HG03045 (cell line): ENCODE measurements at regions not wholly inside any gene's neighbourhood (a gene's known extent, or its start where the extent isn't known, plus 50 kb on each side); places are given as distances from the start of the nearest gene placed in this dataset.
"Not testable (repeated sequence)": the region's sequence is repeated elsewhere in the genome, so short reads cannot be mapped to it uniquely, and the experiment has no call there.

Experiments used
- ATAC-seq: cut with Tn5 transposase; IDR thresholded peaks from one replicate; pipeline ENCODE4 v1.9.1; 2021; ENCODE audit warnings: mild to moderate bottlenecking, moderate library complexity; ENCODE audit not compliant: unreplicated experiment

DNA sequence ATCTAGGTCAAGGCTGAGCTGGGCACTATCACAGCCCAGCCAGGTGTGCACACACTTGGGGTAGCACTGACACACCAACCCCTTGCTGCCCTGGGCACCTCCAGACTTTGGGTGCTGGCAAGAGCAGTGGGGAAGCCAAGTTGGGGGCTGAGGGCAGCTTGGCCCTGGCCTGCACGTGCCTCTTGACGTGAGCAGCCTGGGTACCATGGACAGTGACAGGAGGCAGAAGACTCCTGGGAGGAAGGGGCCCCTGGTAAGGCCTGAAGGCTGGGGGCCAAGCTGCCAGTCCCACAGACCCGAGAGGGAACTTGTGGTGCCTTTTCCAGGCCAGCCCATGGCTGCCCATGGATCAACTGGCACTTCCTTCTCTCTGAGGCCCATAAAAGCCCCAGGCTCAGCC is 124.1 kb upstream of the SFSWAP start:
- ATAC-seq: no peak

DNA sequence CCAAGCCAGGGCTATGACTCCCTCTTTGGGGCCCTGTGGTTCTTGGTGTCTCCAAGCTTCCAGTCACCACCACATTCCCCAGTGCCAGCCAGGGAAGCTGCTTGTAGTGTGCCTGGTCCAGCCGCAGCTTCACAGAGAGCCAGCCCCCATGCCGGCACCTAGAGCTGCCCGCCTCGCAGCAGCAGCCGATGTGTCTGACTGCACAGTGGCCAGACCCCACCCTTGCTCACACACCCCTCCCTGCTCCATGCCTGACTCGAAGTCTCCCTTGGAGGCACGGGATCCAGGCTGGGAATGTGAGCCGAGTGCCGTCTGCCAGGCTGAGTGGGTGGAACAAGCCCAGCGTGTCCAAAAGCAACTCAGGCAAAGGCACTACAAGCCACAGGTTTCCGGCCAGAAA is 123.3 kb upstream of the SFSWAP start:
- no peak for ATAC-seq

DNA sequence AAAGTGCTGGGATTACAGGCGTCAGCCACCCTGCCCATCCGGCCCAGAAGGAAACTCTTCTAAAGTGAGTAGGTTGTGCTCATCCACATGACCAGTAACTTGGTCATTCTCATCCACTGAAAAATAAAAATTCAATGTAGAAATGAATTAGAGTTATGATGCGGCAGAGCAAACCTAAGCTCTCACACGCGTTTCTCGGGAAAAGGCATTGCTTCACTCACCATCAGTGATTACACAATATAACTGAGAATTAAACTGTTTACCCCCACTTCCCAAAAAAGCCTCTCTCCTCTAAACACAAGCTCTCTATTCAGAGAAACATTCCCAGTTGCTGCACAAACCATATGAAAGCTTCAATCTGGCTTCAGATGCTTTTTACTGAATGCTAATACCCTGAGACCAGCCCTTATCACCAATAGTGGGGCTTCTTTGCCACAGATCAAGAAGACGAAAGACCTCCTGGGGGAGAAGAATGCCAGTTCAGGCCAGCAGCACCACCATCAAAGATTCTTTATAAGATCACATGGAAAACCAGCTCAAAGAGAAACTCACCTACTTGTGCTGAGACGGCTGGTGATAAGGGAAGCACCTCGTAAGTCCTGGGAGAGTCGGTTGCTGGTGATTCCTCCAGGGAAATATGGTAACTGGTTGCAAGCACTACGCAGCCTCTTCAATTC is 121.5 kb upstream of the SFSWAP start:
- no peak for ATAC-seq

DNA sequence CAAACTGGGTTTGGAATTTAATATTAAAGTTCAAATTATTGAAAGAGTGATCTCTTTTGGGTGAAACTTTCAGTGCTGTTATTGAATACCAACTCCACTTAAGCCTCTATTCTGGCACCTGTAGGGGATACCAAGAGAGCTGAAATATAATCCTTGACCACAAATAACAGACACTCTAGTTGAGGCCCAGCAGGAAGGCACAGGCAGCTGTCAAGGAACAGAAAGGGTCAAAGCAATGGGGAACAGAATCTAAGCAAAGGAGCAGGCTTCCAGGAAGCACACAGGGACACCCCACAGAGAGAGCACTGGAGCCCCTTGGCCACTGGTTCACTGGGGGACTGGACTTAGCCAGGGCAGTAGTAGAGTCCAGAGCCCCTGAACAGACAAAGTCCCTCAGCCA is 120.9 kb upstream of the SFSWAP start:
- no peak for ATAC-seq

DNA sequence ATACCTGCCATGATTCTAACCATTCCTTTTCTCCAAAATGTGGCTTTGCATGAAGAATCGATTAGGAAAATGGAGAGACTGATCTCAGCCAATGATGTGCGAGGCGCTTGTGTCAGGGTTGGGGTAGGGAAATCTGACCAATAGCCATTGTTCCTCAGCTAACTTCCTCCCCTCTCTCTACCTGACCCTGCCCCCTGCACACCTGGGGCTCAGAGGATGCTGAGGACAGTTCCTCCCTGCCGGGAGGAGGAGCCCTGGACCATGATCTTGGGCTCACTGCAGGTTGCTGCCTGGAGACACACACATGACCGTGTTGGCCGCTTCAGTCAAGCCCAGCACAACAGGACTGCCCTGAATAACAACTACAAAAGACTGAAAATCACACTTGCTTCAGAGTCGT is 119.8 kb upstream of the SFSWAP start:
- no peak for ATAC-seq

DNA sequence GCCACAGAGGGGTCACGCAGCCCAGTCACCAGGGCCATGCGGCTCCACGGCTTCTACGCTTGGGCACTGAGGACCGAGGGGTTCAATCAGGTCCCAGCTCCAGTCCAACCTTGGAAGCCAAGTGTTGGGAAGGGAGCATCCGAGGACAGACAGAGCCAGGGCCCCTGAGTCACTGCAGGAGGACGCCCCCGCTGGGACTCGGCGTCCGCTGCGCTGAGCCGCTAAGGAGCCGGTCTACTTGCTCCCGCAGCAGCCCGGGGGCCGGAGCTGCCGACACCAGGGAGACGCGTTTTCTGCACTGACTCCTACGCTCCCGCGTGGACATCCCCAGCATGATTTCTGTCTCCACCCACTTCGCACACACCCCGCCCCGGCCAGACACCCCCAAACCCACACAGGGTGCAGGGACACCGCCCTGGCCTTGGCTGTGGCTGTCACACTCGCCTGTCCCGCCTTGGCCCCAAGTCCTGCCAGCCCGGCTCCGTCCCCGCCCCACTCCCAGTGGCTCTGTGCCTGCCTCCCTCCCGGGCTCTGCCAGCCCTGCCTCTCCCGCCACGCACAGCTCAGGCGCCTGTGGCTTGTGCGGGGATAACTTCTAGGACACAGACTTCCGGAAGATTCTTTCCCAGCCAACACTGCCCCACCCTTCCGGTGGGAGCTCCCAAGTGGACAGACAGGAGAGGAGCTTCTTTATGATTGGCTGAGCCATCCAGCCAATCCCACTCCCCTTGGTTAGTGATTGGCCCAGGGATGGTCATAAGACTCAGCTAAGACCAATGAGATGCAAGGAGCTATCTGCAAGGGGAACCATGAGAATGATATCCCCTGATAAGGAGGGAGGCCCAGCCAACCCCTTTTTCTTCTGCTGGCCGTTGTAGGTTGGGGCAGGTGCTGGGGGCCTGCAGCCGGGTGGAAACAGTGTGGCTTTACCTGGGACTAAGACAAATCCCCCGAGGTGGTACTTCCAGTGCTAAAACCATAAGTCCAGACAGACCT is 118.9 kb upstream of the SFSWAP start:
- no peak for ATAC-seq

DNA sequence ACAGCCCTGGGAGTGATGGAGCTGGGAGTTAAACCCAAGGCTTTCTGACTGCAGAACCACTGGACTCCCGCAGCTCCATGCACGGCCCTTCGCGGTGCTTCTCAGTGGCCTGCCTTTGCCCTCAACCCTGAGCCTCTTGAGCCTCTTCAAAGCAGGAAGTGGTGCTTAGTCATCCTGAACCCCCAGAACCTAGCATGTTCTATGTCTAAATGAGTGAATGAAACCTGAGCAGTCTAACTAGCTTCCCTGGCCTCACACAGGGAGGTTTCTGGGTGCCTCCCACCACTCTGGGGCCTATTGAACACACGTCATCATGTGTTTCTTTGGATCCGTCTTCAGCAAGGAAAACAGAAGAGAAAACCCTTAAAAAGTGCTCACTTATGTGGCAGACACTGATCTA is 117.9 kb upstream of the SFSWAP start:
- peak; percentile 83 for ATAC-seq

DNA sequence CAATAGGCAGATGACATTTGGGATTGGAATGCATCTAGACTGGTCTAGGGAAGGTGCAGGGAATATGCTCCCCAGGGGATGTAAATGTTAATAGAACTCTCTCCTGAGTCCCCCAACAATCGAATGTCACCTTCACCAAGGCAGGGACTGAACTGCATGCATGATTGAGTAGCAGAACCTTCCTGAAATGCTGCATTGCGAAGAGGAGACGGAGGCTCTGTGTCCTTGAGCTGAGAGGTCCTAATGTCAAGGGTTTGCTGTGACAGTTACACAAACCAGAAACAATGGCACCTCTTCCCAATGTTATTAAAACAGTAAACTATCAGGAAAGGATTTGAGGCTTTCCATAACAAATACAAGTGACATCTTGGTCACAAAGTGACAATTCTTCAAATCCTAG is 117.5 kb upstream of the SFSWAP start:
- no peak for ATAC-seq

DNA sequence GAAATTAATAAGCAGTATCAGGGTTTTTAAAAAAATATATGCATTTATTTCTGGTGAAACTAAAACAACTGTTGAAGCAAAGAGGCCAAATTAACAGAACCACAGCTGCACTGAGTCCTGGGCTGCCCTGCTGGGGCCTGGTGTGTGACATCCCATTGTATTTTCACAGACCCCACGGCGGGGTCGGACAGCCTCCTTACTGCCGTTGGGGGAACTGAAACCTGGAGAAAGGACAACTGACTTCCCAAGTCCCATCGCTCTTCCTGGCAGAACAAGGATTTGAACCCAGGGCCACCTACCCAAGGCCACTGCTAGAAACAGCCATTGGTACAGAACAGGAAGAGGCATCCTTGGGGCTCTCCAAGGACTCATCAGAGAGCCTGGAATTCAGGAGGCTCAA is 114.8 kb upstream of the SFSWAP start:
- no peak for ATAC-seq

DNA sequence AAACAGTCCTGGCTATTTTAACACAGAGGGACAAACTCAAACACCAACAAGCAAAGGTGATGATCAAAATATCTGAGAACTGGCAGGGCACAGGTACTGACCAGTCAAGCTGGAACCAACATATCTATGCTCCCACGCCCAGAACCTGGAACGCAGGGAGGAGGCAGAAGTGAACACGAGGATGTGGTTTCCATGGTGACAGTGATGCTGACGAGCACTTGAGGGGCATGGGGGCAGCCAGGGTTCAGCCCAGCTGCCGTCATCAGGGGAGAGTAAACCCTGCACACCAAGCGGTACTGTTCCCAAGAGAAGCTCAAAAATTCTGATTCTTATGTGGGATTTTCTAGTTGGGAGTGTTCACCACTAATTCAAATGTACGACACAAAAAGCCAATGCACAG is 113.6 kb upstream of the SFSWAP start:
- no peak for ATAC-seq

DNA sequence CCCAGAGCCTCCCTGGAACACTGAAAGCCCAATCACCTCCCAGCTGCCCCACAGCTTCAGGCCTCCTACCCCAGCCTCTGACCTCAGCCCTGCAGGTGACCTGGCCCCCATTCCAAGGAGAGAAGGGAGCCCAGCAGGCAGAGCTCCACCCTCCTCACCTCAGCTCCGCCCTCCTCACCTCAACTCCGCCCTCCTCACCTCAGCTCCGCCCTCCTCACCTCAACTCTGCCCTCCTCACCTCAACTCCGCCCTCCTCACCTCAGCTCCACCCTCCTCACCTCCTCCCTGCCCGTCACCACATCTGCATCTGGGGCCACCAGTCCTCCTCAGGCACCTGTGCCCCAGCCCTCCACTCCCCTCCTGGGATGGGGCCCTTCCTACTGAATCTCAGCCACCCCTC is 112.2 kb upstream of the SFSWAP start:
- no peak for ATAC-seq

DNA sequence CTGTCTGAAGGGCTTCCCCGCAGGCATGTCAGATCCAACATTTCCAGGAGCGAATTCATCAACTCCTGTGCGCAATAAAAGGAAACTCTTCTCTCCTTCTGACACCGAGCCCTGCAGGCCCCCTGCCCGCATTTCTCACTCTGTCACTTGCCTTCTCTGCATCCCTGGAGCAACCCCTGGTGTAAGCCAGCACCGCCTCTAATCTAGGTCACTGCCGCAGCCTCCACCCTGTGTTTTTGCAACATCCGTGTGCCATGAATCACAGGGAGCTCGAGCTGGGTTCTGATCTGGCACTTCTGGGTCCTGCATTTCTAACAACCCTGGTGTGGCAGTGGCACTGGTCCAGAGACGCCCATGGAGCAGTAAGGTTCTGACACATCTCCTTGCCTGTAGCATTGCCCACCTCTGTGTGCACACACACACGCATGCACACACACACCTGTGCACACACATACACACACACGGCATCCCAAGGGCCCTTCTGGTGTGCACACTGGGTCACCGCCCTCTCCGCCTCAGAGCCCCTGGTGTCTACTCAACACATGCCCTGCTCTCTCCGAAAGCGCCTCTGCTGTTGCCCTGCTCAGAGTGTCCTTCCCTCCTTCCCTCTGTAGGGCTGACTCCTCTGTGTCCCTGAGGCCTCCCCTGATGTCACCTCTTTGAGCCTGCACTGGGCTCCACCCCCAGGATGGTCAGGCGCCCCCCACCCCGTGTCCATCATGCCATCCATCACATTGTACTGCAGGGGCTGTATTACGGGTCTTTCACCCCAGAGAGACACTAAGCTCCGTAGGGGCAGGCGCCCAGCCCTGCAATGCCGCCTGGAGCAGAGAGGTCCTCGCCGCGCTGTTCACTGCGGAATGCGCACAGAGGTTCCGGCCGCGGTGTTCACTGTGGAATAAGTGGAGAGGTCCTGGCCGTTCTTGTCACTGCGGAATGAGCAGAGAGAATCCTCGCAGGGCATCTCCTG is 111.4 kb upstream of the SFSWAP start:
- no peak for ATAC-seq

DNA sequence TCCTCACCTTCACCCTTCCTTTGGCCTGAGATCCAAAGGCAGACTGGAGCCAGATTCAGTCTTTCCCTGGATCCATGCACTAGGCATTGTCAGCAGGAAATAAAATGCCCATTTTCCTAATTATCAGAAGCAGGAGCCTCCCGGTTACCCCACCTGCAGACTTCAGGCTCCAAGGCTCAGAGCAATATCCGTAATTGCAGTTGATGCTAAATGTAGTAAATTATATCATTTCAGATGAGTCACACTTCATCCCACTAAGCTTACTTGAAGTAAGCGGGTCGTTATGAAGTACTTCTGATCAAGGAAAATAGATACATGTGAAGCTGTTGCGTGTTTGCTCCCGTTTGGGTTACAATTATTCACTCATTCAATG is 110.7 kb upstream of the SFSWAP start:
- no peak for ATAC-seq

DNA sequence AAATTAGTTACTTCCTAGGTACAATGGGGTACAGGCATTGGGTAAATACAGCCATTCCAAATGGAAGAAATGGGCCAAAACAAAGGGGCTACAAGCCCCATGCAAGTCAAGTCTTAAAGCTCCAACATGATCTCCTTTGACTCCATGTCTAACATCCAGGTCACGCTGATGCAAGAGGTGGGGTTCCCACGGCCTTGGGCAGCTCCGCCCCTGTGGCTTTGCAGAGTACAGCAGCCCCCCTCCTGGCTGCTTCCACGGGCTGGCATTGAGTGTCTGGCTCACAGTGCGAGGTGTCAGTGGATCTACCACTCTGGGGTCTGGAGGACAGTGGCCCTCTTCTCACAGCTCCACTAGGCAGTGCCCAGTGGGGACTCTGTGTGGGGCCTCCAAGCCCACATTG is 109.4 kb upstream of the SFSWAP start:
- not testable (repeated sequence) for ATAC-seq

DNA sequence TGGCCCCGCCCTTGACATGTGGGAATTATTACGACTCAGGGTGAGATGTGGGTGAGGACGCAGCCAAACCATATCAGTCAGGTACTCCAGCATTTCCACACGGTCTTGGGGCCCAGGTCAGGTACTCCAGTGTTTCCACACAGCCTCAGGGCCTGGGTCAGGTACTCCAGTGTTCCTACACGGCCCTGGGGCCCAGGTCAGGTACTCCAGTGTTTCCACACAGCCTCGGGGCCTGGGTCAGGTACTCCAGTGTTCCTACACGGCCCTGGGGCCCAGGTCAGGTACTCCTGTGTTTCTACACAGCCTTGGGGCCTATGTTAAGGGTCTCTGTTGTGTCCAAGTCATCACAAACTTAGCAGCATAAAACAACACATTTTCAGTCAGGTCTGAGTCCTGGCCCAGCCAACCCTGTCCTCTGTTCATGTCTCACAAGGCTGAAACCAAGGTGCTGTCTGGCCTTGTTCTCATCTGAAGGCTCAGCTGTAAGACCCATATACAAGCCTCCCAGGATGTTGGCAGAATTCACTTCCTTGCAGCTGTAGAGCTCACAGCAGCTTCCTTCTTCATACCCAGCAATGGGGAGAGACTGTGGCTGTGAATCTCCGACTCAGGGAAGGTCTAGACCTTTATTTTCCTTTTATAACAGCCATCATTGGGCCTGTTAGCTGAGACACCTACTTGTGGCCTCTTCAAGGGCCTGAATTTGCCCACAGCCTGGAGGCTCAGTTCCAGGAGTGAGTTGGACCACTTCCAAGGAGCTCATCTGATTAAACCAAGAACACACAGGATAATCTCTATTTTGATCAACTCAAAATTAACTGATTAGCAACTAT is 107.6 kb upstream of the SFSWAP start:
- no peak for ATAC-seq

DNA sequence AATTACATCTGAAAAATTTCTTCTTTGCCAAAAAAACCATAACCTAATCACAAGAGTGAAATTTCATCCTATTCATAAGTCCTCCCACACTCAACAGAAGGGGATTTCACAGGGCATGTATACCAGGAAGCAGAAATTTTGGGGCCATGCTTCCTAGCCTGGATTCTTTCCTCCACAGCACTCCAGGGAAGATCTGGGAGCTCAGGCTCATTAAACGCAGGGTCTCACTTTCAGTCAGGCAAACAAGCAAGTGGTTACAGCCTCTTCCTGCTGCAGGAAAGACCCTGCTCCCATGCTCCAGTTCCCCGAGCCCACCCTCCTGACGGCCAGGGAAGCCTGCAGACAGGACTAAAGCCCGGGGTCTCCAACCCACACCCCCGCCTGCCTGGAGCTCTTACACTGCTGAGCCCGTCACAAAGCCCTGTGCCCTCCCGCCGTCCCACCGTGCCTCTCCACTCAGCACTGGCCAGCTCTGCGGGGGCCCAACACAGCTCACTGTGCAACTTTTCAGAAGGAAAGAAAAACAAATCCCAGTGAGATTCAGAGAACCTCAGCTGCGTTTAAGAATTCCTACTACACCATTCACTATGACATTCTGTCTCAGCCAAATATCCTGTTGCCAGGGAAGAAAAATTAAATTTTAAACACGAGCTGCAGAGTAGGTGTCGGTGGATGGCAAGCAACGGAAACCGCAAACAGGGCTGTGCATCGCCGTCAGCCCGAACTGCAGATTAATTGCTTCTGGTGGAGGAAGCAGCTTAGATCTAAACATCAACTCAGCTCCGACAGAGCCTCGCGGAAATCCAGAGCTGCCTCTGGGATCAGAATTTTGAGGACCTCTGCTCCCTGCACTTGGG is 106.7 kb upstream of the SFSWAP start:
- ATAC-seq: no peak

DNA sequence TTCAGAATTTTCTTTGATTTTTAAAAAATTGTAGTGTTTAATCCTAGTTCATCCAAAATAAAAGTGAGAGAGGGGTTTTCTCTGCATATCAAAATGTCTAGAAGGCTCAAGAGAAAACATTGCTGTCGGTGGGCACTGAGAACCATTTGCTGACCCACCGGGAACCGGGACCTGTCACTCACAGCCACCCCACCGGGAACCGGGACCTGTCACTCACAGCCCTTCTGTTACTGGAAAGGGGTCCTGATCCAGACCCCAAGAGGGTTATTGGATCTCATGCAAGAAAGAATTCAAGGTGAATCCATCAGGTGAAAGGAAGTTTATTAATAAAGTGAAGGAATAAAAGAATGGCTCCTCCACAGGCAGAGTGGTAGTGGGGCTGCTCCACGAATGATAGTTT is 106.0 kb upstream of the SFSWAP start:
- no peak for ATAC-seq

DNA sequence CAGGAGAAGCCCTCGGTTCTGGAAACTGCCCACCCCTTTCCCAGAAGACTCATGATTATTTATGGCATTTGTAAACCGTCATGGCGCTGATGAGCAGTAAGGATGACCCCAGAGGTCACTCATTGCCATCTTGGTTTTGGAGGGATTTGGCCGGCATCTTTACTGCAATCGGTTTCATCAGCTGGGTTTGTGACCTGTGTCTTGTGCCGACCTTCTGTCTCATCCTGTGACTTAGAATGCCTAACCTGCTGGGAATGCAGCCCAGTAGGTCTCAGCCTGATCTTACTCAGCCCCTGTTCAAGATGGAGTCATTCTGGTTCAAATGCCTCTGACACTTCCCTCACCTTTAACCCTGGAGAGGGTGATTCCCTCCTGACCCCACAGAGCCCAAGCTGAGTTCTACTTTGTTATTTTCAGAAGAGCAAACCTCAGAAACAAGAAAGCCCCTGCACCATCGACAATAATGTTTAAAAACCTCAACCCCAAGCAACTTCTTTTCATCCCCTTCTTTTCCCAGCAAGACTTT is 105.5 kb upstream of the SFSWAP start:
- no peak for ATAC-seq

DNA sequence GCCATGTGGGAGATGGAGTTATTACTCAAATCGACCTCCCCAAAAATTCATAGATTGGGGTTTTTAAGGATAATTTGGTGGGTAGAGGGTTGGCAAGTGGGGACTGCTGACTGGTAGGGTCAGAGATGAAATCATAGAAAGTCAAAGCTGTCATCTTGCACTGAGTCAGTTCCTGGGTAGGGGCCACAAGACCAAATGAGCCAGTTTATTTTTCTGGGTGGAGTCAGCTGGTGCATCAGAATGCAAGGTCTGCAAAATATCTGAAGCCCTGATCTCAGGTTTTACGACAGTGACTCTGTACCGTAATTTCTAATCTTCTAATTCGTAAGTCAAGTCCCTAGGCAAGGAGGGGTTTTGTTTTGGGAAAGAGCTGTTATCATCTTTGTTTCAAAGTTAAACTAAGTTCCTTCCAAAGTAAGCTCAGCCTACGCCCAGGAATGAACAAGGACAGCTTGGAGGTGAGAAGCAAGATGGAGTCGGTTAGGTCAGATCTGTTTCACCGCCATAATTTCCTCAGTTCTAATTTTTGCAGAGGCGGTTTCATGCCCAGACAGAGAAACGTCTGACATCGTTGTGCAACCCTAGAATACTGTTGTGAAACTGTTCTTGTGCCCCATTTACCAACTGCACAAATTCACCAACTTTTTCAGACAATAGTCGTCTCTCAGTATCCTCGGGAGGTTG is 104.5 kb upstream of the SFSWAP start:
- no peak for ATAC-seq
